Upper lobe of left lung (tissue), 6 donors: ENCODE measurements at regions not wholly inside any gene's neighbourhood (a gene's known extent, or its start where the extent isn't known, plus 50 kb on each side); places are given as distances from the start of the nearest gene placed in this dataset.
A peak's percentile ranks its signal among the peaks of the same experiment; 100 is the strongest.

ENCODE experiments used
- ATAC-seq, 2 donors: fragments of 200-7000 bp; cut with Tn5 transposase; one replicate each; pipeline ENCODE4 v1.9.1; 2022; ENCODE audit warnings: mild to moderate bottlenecking in 2 of 2, moderate library complexity in 2 of 2; ENCODE audit not compliant: low FRiP score in 2 of 2
- DNase-seq, 2 donors: peaks; one replicate each; pipeline ENCODE4 v3.0.0-alpha.2; 2019 to 2020
- H3K27ac ChIP-seq, 4 donors: fragments of 200-600 bp; sonication (generic); one replicate each; pipeline ENCODE4 v1.5.1; 2016 to 2019
- H3K27me3 ChIP-seq, 4 donors: fragments of 200-600 bp; sonication (generic); one replicate each; pipeline ENCODE4 v1.5.1; 2017 to 2019
- H3K36me3 ChIP-seq, 4 donors: fragments of 200-600 bp; sonication (generic); one replicate each; pipeline ENCODE4 v1.5.1; 2016 to 2019
- H3K4me1 ChIP-seq, 4 donors: fragments of 200-600 bp; sonication (generic); one replicate each; pipeline ENCODE4 v1.5.1; 2018 to 2019
- H3K4me3 ChIP-seq, 4 donors: fragments of 200-600 bp; sonication (generic); one replicate each; pipeline ENCODE4 v1.5.1; 2017 to 2019; ENCODE audit warnings: mild to moderate bottlenecking in 2 of 4, moderate library complexity in 1 of 4
- H3K9me3 ChIP-seq, 4 donors: fragments of 200-600 bp; sonication (generic); one replicate each; pipeline ENCODE4 v1.5.1; 2018 to 2019
- EP300 ChIP-seq, 4 donors: sonication (generic); formaldehyde crosslinking; IDR thresholded peaks; one replicate each; pipeline ENCODE4 v1.5.1; 2017; ENCODE audit warnings: antibody characterized with exemption in 4 of 4, control low read depth in 2 of 4
- POLR2A ChIP-seq, 4 donors: fragments of 450-650 bp; IDR thresholded peaks; one replicate each; pipeline ENCODE4 v1.5.1; 2016 to 2017; ENCODE audit warnings: antibody characterized with exemption in 4 of 4, mild to moderate bottlenecking in 2 of 4
- POLR2AphosphoS5 ChIP-seq, 2 donors: sonication (generic); formaldehyde crosslinking; IDR thresholded peaks; one replicate each; pipeline ENCODE4 v1.5.1; 2017; ENCODE audit warnings: antibody characterized with exemption in 2 of 2
- WGBS, 2 donors: methylation state at CpG; one replicate each; pipeline ENCODE4 v1.1.5; 2017 to 2018; 5-methylcytosine and 5-hydroxymethylcytosine counted together
- TF ChIP-seq, protein P1 (sequence below), 6 experiments: fragments of 450-650 bp in 4 of 6; fragments of 200-600 bp in 2 of 6; sonication (generic) in 2 of 6; IDR thresholded peaks; one replicate each; pipeline ENCODE4 v1.5.1; 2016 to 2019; ENCODE audit warnings: antibody characterized with exemption in 6 of 6
- donor health status: DM: no; HTN: no; CAD: no; lungs with moderate emphysema.
- donor health status: DM: no; HTN: yes; CAD: no; lungs with severe emphysema.

DNA sequence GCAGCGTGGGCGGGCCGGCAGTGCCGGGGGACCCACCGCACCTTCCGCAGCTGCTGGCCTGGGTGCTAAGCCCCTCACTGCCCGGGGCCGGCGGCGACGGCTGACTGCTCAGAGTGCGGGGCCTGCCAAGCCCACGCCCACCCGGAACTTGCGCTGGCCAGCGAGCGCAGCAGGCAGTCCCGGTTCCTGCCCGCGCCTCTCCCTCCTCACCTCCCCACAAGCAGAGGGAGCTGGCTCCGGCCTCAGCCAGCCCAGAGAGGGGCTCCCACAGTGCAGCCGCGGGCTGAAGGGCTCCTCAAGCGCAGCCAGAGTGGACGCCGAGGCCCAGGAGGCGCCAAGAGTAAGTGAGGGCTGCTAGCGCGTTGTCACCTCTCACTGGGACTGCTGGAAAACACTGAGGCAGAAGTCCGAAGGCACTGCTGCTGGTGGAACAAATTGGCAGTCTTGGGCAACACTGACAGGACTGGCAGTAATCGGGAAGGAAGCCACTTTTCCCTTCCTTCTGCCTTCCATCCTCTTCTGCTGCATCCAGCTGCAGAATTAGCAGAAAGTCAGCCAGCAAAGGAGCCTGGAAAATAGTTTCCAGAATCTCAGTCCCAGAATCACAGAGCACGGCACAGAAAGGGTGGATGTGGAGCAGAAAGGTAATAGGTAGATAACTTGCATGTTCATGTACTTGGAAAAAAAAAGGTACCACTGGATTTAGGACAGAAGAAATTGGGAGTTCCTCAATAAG is 179.4 kb upstream of the FN1 start:
- H3K9me3 ChIP-seq = no peaks in the 10 kb centered on the region

DNA sequence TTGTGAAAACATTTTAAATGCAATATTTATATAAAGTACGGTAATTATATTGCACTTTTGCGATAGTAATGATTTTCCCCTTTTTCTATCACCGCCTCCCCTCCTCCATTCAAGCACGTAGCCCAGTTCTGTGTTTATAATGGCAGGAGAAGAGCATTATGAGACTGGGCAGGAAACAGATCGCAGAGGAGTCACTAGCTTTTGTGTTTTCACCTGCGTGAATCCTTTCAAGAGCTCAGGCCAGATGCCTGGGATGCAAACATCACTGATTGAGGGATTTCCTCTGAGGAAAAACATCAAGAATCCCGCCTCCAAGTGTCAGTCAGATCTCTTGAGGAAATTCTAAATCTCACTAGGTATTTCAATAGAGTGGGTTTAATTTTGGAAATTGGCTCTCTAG is 178.4 kb upstream of the FN1 start:
- DNase-seq (no peak), ATAC-seq (no peak)
- no peaks in the 10 kb centered on the region for H3K9me3 ChIP-seq
- H3K27me3 ChIP-seq = no peaks in the 10 kb centered on the region
- 87 to 90% methylated on average over 7 of the region's 7 CpGs for WGBS, 2 donors
- peaks cover 0 to 11% (median 2%) of the 10 kb centered on the region in 4 donors for H3K4me1 ChIP-seq
- TF ChIP-seq, protein P1, sequence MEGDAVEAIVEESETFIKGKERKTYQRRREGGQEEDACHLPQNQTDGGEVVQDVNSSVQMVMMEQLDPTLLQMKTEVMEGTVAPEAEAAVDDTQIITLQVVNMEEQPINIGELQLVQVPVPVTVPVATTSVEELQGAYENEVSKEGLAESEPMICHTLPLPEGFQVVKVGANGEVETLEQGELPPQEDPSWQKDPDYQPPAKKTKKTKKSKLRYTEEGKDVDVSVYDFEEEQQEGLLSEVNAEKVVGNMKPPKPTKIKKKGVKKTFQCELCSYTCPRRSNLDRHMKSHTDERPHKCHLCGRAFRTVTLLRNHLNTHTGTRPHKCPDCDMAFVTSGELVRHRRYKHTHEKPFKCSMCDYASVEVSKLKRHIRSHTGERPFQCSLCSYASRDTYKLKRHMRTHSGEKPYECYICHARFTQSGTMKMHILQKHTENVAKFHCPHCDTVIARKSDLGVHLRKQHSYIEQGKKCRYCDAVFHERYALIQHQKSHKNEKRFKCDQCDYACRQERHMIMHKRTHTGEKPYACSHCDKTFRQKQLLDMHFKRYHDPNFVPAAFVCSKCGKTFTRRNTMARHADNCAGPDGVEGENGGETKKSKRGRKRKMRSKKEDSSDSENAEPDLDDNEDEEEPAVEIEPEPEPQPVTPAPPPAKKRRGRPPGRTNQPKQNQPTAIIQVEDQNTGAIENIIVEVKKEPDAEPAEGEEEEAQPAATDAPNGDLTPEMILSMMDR (IDR thresholded peaks at IDR 0.05) = no peak
- TF ChIP-seq EP300 (IDR thresholded peaks at IDR 0.05) (no peak), POLR2A (IDR thresholded peaks at IDR 0.05) (no peak), POLR2AphosphoS5 (IDR thresholded peaks at IDR 0.05) (no peak)
- H3K27ac ChIP-seq = no peak overlapping the region
- H3K36me3 ChIP-seq = no peaks in the 10 kb centered on the region
- H3K4me3 ChIP-seq = no peak overlapping the region

More for the DNA sequence above, 179.4 kb upstream of the FN1 start:
- DNase-seq (peak in 1 of 2 donors; percentile 85), ATAC-seq (no peak)
- TF ChIP-seq POLR2AphosphoS5 (IDR thresholded peaks at IDR 0.05) (no peak), POLR2A (IDR thresholded peaks at IDR 0.05) (no peak), EP300 (IDR thresholded peaks at IDR 0.05) (no peak)
- TF ChIP-seq, protein P1 (IDR thresholded peaks at IDR 0.05) = no peak
- Histone ChIP-seq H3K4me1 (peaks cover 0 to 15% (median 4%) of the 10 kb centered on the region in 4 donors), H3K4me3 (no peak overlapping the region), H3K27ac (no peak overlapping the region), H3K36me3 (no peaks in the 10 kb centered on the region), H3K27me3 (no peaks in the 10 kb centered on the region)
- 76 to 95% methylated on average over 3 to 29 of the region's 32 CpGs for WGBS, 2 donors

DNA sequence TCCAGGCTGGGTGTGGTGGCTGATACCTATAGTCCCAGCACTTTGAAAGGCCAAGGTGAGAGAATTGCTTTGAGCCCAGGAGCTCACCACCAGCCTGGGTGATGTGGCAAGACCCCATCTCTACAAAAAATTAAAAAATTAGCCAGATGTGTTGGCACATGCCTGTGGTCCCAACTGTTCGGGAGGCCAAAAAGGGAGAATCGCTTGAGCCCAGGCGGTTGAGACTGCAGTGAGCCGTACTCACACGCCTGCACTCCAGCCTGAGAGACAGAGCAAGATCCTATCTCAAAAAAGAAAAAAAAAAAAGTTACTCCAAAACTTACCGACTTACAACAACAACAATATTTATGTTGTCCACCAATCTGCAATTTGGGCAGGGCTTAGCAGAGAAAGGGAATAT is 178.0 kb upstream of the FN1 start:
- Histone ChIP-seq H3K27me3 (no peaks in the 10 kb centered on the region), H3K9me3 (no peaks in the 10 kb centered on the region), H3K4me1 (peaks cover 0 to 11% (median 2%) of the 10 kb centered on the region in 4 donors), H3K27ac (no peak overlapping the region), H3K36me3 (no peaks in the 10 kb centered on the region), H3K4me3 (no peak overlapping the region)
- WGBS, 2 donors = 93 to 96% methylated on average over 6 of the region's 6 CpGs
- DNase-seq = no peak
- no peak for ATAC-seq
- TF ChIP-seq, protein P1 (IDR thresholded peaks at IDR 0.05) = no peak

DNA sequence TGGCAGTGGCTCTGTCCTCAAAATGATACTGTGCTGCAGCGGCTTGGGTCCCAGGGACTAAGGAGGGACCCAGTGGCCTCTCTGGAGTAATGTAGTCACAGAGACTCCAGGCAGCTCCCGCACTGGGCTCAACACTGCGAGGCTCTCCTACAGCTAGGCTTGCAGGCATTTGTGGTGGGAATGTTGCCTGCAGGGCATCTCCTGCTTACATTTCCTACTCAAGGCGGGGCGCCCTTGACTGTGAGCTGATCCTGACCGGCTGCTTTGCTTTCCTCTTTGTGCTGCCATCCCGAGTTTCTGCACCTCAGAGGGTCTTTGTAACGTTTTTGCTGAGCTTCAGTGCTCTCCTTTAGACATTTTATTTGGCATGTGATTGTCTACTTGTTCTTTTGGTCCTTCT is 177.4 kb upstream of the FN1 start:
- H3K4me3 ChIP-seq = no peak overlapping the region
- H3K4me1 ChIP-seq = peaks cover 0 to 11% (median 2%) of the 10 kb centered on the region in 4 donors
- no peaks in the 10 kb centered on the region for H3K9me3 ChIP-seq
- no peak overlapping the region for H3K27ac ChIP-seq
- 52 to 54% methylated on average over 6 to 8 of the region's 8 CpGs for WGBS, 2 donors
- ATAC-seq = peak in 1 of 2 donors; percentile 46
- TF ChIP-seq POLR2A (IDR thresholded peaks at IDR 0.05) (no peak), POLR2AphosphoS5 (IDR thresholded peaks at IDR 0.05) (no peak), EP300 (IDR thresholded peaks at IDR 0.05) (no peak)
- TF ChIP-seq, protein P1 (IDR thresholded peaks at IDR 0.05) = no peak
- no peaks in the 10 kb centered on the region for H3K27me3 ChIP-seq
- H3K36me3 ChIP-seq = no peaks in the 10 kb centered on the region
- no peak for DNase-seq

DNA sequence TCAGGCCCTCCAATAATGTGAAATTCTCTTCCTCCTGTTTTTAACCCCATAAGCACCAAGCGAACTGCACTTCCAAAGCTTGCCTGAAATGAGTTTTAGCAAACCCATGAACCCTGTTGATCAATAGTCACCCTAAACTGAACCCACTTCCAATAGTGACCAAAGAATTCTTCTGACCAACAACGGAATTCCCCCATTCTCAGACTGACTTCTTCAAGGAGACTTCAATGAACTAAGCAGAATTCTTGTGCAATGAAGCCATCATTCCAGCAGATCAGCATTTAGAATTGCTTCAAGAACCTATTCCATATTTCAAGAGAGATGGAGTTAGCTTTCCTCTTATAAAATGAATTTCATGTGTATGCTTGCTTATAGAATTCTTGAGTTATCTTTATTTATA is 176.9 kb upstream of the FN1 start:
- no peak for DNase-seq
- Histone ChIP-seq H3K27me3 (no peaks in the 10 kb centered on the region), H3K4me3 (no peak overlapping the region), H3K4me1 (peaks cover 0 to 11% (median 2%) of the 10 kb centered on the region in 4 donors), H3K36me3 (no peaks in the 10 kb centered on the region), H3K9me3 (no peaks in the 10 kb centered on the region), H3K27ac (no peak overlapping the region)
- no peak for ATAC-seq
- 76 to 77% methylated on average over 2 of the region's 2 CpGs for WGBS, 2 donors
- no peak for TF ChIP-seq POLR2A (IDR thresholded peaks at IDR 0.05)
- TF ChIP-seq EP300 (IDR thresholded peaks at IDR 0.05) = no peak
- no peak for TF ChIP-seq POLR2AphosphoS5 (IDR thresholded peaks at IDR 0.05)
- TF ChIP-seq, protein P1 (IDR thresholded peaks at IDR 0.05) = no peak
